ENCODE measurements at regions not wholly inside any gene's neighbourhood (a gene's known extent, or its start where the extent isn't known, plus 50 kb on each side); places are given as distances from the start of the nearest gene placed in this dataset.

DNA sequence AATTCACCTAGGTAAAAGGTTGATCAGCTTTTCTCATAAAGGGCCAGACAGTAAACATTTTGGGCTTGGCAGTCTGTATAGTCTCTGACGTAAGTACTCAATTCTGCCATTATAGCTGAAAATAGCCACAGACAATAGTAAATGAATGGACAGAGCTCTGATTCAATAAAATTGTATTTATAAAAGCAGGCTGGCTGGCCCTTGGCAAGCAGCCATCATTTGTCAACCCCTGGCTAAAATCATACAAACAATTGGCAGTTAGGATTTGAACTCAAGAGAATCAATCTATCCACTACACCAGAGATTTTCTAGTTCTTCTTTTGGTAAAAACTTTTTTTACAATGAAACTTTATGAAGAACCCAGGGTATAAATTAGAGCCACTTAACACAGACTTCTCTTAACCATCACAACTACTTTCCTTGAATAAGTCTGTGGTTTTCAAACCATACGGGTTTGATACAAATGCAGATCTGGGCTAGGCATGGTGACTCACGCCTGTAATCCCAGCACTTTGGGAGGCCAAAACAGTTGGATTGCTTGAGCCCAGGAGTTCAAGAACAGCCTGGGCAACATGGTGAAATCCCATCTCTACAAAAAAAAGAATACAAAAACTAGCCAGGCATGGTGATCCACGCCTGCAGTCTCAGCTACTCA lies 124.5 kb downstream of the SLC16A9 start (continued):
- peak; percentile 36 for TF ChIP-seq CHD2 (IDR thresholded peaks at IDR 0.05; ENCODE audit: low read length, partially characterized antibody)

DNA sequence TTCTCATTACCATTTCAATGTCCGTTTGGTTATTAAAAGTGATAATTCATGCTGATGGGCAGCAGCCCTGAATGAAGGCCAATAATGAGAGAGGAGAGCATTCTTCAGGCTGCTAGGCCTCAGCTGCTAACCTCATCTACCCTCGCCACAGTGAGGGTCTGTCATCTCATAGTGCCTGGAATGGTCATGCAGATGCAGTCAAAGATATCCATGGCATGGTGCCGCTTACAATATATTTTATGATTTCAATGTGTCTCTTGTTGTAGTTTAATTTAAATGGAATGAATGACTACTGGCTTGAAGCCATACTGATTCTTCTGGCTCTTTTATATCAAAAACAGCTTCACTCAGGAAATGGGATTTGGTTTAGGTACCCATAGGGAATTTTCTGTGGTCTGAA lies 126.9 kb downstream of the SLC16A9 start:
- Histone ChIP-seq H3K27ac (ENCODE audit: low read depth in 2 of 2, low read length in 1 of 2) (peak overlapping the region; percentile 43 to 70; a peak in 3 of 4 replicates), H3K36me3 (replicated peaks in 1 of 2; ENCODE audit: control insufficient read depth in 1 of 2, insufficient read depth in 2 of 2, low read length in 1 of 2) (no peaks in the 10 kb centered on the region), H3K9me3 (no peaks in the 10 kb centered on the region), H3K4me3 (ENCODE audit: low read depth in 2 of 2, low read length in 1 of 2) (no peak overlapping the region), H3K4me2 (peak overlapping the region; percentile 10; the same call in 1 of the 2 replicates), H3K9ac (no peak overlapping the region), H3K4me1 (ENCODE audit: control insufficient read depth in 1 of 2, insufficient read depth in 2 of 2, low read depth in 1 of 2, low read length in 1 of 2) (peaks cover 13 to 15% of the 10 kb centered on the region in 2 experiments; a peak in 3 of 4 replicates), H3K27me3 (ENCODE audit: insufficient read depth) (no peaks in the 10 kb centered on the region), H2AFZ (ENCODE audit: low read depth) (peak overlapping the region; percentile 45; the same call in 1 of the 2 replicates), H3K79me2 (ENCODE audit: insufficient read depth) (no peaks in the 10 kb centered on the region), H3K9me2 (no peaks in the 10 kb centered on the region), H4K20me1 (ENCODE audit: insufficient read depth) (no peaks in the 10 kb centered on the region), H3F3A (replicated peaks; ENCODE audit: insufficient read depth) (peaks cover 11% of the 10 kb centered on the region)
- ChIA-PET POLR2A (no interaction called here), CTCF (interaction anchor here (0.6 to 4.6 kb wide), 11 partner anchors 14 to 1168 kb away, joined by 3 to 27 read pairs (median 3); partner anchors contain the start of gene FAM13C)
- DNase-seq, result peak; percentile 22
- TF ChIP-seq POLR2AphosphoS5 (IDR thresholded peaks at IDR 0.05; ENCODE audit: low read depth, low read length), result peak; percentile 47; the same call in 1 of the 2 replicates
- peak; percentile 63 to 80; a peak in 3 of 4 replicates for TF ChIP-seq EP300 (IDR thresholded peaks at IDR 0.05; ENCODE audit: borderline replicate concordance in 1 of 2, low read depth in 1 of 2, low read length in 1 of 2)
- peak; percentile 76 for TF ChIP-seq RCOR1 (IDR thresholded peaks at IDR 0.05; ENCODE audit: low read length)
- no peak for TF ChIP-seq RFX5 (IDR thresholded peaks at IDR 0.05; ENCODE audit: low read length)
- peak; percentile 85 for TF ChIP-seq TCF12 (IDR thresholded peaks at IDR 0.05)
- TF ChIP-seq, protein P1, sequence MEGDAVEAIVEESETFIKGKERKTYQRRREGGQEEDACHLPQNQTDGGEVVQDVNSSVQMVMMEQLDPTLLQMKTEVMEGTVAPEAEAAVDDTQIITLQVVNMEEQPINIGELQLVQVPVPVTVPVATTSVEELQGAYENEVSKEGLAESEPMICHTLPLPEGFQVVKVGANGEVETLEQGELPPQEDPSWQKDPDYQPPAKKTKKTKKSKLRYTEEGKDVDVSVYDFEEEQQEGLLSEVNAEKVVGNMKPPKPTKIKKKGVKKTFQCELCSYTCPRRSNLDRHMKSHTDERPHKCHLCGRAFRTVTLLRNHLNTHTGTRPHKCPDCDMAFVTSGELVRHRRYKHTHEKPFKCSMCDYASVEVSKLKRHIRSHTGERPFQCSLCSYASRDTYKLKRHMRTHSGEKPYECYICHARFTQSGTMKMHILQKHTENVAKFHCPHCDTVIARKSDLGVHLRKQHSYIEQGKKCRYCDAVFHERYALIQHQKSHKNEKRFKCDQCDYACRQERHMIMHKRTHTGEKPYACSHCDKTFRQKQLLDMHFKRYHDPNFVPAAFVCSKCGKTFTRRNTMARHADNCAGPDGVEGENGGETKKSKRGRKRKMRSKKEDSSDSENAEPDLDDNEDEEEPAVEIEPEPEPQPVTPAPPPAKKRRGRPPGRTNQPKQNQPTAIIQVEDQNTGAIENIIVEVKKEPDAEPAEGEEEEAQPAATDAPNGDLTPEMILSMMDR (IDR thresholded peaks at IDR 0.05), result no peak
- no peak for TF ChIP-seq TAF1 (IDR thresholded peaks at IDR 0.05; ENCODE audit: borderline replicate concordance, low read depth, low read length)
- peak; percentile 23 for TF ChIP-seq CHD2 (IDR thresholded peaks at IDR 0.05; ENCODE audit: low read length, partially characterized antibody)
- TF ChIP-seq, protein P2, sequence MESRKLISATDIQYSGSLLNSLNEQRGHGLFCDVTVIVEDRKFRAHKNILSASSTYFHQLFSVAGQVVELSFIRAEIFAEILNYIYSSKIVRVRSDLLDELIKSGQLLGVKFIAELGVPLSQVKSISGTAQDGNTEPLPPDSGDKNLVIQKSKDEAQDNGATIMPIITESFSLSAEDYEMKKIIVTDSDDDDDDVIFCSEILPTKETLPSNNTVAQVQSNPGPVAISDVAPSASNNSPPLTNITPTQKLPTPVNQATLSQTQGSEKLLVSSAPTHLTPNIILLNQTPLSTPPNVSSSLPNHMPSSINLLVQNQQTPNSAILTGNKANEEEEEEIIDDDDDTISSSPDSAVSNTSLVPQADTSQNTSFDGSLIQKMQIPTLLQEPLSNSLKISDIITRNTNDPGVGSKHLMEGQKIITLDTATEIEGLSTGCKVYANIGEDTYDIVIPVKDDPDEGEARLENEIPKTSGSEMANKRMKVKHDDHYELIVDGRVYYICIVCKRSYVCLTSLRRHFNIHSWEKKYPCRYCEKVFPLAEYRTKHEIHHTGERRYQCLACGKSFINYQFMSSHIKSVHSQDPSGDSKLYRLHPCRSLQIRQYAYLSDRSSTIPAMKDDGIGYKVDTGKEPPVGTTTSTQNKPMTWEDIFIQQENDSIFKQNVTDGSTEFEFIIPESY (IDR thresholded peaks at IDR 0.05; ENCODE audit: borderline replicate concordance, low read depth), result 0 out of 2 replicates have a peak, but pooled peaks have one; percentile 11
- TF ChIP-seq GATA2 (CRISPR knock-in tag; IDR thresholded peaks at IDR 0.05), result peak; percentile 61; the same call in 1 of the 2 replicates
- TF ChIP-seq RXRA (IDR thresholded peaks at IDR 0.05; ENCODE audit: borderline replicate concordance, low read depth), result no peak
- TF ChIP-seq SMC3 (IDR thresholded peaks at IDR 0.05; ENCODE audit: low read depth, low read length), result no peak
- TF ChIP-seq JUND (IDR thresholded peaks at IDR 0.05), result peak; percentile 42; the same call in 1 of the 2 replicates
- 0 out of 2 replicates have a peak, but pooled peaks have one; percentile 42 for TF ChIP-seq TEAD4 (IDR thresholded peaks at IDR 0.05; ENCODE audit: borderline replicate concordance, insufficient read depth)
- no peak for TF ChIP-seq GABPA (IDR thresholded peaks at IDR 0.05; ENCODE audit: low read depth)
- TF ChIP-seq, protein P3, sequence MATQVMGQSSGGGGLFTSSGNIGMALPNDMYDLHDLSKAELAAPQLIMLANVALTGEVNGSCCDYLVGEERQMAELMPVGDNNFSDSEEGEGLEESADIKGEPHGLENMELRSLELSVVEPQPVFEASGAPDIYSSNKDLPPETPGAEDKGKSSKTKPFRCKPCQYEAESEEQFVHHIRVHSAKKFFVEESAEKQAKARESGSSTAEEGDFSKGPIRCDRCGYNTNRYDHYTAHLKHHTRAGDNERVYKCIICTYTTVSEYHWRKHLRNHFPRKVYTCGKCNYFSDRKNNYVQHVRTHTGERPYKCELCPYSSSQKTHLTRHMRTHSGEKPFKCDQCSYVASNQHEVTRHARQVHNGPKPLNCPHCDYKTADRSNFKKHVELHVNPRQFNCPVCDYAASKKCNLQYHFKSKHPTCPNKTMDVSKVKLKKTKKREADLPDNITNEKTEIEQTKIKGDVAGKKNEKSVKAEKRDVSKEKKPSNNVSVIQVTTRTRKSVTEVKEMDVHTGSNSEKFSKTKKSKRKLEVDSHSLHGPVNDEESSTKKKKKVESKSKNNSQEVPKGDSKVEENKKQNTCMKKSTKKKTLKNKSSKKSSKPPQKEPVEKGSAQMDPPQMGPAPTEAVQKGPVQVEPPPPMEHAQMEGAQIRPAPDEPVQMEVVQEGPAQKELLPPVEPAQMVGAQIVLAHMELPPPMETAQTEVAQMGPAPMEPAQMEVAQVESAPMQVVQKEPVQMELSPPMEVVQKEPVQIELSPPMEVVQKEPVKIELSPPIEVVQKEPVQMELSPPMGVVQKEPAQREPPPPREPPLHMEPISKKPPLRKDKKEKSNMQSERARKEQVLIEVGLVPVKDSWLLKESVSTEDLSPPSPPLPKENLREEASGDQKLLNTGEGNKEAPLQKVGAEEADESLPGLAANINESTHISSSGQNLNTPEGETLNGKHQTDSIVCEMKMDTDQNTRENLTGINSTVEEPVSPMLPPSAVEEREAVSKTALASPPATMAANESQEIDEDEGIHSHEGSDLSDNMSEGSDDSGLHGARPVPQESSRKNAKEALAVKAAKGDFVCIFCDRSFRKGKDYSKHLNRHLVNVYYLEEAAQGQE (IDR thresholded peaks at IDR 0.05; ENCODE audit: low read depth, low read length), result no peak
- no peak for TF ChIP-seq FOXJ3 (CRISPR knock-in tag; IDR thresholded peaks at IDR 0.05)
- TF ChIP-seq MXI1 (IDR thresholded peaks at IDR 0.05; ENCODE audit: low read depth, low read length), result no peak; the same call in 1 of the 2 replicates
- TF ChIP-seq RAD21 (IDR thresholded peaks at IDR 0.05; ENCODE audit: low read length), result peak; percentile 26; the same call in 1 of the 2 replicates
- TF ChIP-seq FOSL2 (IDR thresholded peaks at IDR 0.05; ENCODE audit: borderline replicate concordance, low read depth), result no peak
- TF ChIP-seq NFIC (IDR thresholded peaks at IDR 0.05; ENCODE audit: borderline replicate concordance), result peak; percentile 78; the same call in 1 of the 2 replicates
- TF ChIP-seq, protein P4, sequence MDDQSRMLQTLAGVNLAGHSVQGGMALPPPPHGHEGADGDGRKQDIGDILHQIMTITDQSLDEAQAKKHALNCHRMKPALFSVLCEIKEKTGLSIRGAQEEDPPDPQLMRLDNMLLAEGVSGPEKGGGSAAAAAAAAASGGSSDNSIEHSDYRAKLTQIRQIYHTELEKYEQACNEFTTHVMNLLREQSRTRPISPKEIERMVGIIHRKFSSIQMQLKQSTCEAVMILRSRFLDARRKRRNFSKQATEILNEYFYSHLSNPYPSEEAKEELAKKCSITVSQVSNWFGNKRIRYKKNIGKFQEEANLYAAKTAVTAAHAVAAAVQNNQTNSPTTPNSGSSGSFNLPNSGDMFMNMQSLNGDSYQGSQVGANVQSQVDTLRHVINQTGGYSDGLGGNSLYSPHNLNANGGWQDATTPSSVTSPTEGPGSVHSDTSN (IDR thresholded peaks at IDR 0.05), result peak; percentile 82
- TF ChIP-seq, protein P5, sequence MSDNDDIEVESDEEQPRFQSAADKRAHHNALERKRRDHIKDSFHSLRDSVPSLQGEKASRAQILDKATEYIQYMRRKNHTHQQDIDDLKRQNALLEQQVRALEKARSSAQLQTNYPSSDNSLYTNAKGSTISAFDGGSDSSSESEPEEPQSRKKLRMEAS (IDR thresholded peaks at IDR 0.05; ENCODE audit: low read depth), result no peak
- WGBS (ENCODE audit: low lambda C conversion rate), result 36% methylated on average over 3 of the region's 3 CpGs

Measured in SK-N-SH (cell line).